ENCODE measurements at regions not wholly inside any gene's neighbourhood (a gene's known extent, or its start where the extent isn't known, plus 50 kb on each side); places are given as distances from the start of the nearest gene placed in this dataset.

DNA sequence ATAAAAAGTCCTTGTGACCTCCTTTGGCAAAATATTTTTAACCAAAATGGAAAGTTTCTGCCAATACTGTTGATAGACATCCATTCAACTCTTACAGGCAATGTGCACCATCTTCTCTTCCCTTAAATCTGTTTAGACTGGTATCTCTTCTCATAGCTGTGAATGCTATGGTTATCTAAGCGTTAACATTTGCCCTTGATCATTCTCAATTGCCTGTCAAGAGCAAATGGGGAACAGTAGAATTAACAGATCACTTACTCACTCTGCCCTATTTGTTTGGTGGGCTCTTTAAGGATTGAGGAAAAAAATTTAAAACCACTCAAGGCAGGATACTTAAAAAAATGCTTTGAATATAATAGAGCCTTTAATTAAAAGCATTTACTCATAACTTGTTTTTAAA is 808.4 kb downstream of the NXPH1 start:
- TF ChIP-seq, protein P1, sequence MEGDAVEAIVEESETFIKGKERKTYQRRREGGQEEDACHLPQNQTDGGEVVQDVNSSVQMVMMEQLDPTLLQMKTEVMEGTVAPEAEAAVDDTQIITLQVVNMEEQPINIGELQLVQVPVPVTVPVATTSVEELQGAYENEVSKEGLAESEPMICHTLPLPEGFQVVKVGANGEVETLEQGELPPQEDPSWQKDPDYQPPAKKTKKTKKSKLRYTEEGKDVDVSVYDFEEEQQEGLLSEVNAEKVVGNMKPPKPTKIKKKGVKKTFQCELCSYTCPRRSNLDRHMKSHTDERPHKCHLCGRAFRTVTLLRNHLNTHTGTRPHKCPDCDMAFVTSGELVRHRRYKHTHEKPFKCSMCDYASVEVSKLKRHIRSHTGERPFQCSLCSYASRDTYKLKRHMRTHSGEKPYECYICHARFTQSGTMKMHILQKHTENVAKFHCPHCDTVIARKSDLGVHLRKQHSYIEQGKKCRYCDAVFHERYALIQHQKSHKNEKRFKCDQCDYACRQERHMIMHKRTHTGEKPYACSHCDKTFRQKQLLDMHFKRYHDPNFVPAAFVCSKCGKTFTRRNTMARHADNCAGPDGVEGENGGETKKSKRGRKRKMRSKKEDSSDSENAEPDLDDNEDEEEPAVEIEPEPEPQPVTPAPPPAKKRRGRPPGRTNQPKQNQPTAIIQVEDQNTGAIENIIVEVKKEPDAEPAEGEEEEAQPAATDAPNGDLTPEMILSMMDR (IDR thresholded peaks at IDR 0.05; ENCODE audit: unreplicated experiment), result no peak
- H3K27me3 Mint-ChIP-seq (ENCODE audit: unreplicated experiment), result no peaks in the 10 kb centered on the region
- H3K4me1 Mint-ChIP-seq (ENCODE audit: unreplicated experiment), result no peaks in the 10 kb centered on the region
- no peak overlapping the region for H3K4me3 Mint-ChIP-seq (ENCODE audit: unreplicated experiment)
- no peaks in the 10 kb centered on the region for H3K9me3 Mint-ChIP-seq (ENCODE audit: unreplicated experiment)
- H3K27ac Mint-ChIP-seq (ENCODE audit: unreplicated experiment), result no peak overlapping the region
- H3K36me3 Mint-ChIP-seq (ENCODE audit: low read depth, unreplicated experiment), result no peaks in the 10 kb centered on the region
- no peak for DNase-seq (ENCODE audit: low spot score)

DNA sequence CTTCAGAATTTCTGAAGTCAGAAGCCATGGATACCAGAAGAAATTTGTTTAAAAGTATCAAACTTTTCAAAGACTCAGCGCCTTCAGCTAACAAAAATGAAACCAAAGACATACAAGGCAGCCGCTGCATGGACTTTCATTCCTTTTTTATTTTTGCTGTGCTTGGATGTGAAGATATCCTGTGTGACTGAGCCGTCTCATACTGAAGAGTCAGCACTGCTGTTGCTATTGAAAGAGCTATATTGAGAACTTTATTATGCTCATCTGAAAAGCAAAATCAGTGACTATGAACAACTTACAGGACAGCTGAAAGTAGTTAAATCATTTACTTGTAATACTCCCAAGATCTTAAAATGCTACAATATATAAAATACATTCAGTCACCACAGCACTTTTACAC is 809.2 kb downstream of the NXPH1 start:
- no peaks in the 10 kb centered on the region for H3K36me3 Mint-ChIP-seq (ENCODE audit: low read depth, unreplicated experiment)
- TF ChIP-seq, protein P1 (IDR thresholded peaks at IDR 0.05; ENCODE audit: unreplicated experiment), result no peak
- H3K27ac Mint-ChIP-seq (ENCODE audit: unreplicated experiment), result no peak overlapping the region
- no peak overlapping the region for H3K4me3 Mint-ChIP-seq (ENCODE audit: unreplicated experiment)
- H3K4me1 Mint-ChIP-seq (ENCODE audit: unreplicated experiment), result no peaks in the 10 kb centered on the region
- H3K27me3 Mint-ChIP-seq (ENCODE audit: unreplicated experiment), result no peaks in the 10 kb centered on the region
- DNase-seq (ENCODE audit: low spot score), result no peak
- H3K9me3 Mint-ChIP-seq (ENCODE audit: unreplicated experiment), result no peaks in the 10 kb centered on the region

DNA sequence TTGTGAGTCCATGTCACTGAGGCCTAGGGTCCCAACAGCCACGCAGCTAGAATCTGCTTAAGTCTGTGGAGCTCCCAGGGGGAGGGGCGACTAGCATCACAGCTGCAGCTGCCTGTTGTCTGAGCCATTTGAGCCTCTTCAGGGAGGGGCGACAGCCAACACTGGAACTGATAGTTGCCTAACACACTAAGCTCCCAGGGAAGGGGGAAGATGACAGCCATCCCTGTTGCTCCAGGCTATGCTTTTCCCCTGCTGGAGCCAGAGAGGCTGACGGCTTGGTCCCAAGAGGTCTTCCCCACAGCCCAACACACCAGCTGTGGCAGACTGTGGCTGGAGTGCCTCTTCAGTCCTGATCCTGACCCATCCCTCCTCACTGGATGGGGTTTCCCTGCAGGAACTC is 817.5 kb downstream of the NXPH1 start:
- Mint-ChIP-seq H3K36me3 (ENCODE audit: low read depth, unreplicated experiment) (no peaks in the 10 kb centered on the region), H3K9me3 (ENCODE audit: unreplicated experiment) (no peaks in the 10 kb centered on the region), H3K27ac (ENCODE audit: unreplicated experiment) (no peak overlapping the region), H3K27me3 (ENCODE audit: unreplicated experiment) (no peaks in the 10 kb centered on the region), H3K4me3 (ENCODE audit: unreplicated experiment) (no peak overlapping the region), H3K4me1 (ENCODE audit: unreplicated experiment) (no peaks in the 10 kb centered on the region)
- no peak for DNase-seq (ENCODE audit: low spot score)
- TF ChIP-seq, protein P1 (IDR thresholded peaks at IDR 0.05; ENCODE audit: unreplicated experiment), result no peak

DNA sequence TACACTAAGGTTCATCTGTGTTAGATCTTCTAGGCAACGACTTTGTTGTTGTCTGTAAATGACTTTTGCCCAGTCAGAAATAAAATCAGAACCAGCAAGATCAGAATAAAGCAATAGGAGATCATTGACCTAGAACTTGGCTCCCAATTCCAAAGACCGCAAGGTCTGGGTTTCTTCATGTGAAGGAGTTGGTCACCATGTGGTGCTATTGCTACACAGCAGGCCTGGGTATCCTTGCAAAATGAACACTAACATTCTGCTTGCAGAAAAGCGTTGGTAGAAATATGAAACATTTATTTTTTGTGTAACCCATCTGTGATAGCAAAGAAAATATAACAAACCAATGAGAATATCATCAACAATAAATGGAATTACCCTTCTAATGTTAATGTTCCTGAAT is 831.0 kb downstream of the NXPH1 start:
- H3K4me1 Mint-ChIP-seq (ENCODE audit: unreplicated experiment), result no peaks in the 10 kb centered on the region
- no peaks in the 10 kb centered on the region for H3K9me3 Mint-ChIP-seq (ENCODE audit: unreplicated experiment)
- H3K4me3 Mint-ChIP-seq (ENCODE audit: unreplicated experiment), result no peak overlapping the region

DNA sequence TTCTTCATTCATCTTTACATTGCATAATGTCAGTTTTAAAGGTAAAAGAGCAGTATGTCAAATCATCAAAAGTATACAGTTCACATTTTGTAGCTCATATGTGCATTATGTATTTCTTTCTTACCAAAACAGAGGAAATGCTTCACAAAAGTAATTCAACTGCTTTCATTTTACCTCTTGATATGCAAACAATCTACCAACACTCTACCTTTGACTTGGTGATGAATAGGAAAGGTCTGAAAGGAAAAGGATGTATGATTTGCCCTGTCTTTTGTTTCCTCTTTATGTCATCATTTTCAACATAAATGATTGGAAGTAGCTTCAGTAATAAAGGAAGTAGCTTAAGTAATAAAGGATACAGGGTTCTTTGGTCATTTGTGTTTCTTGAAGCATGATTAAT is 846.7 kb downstream of the NXPH1 start:
- DNase-seq (ENCODE audit: low spot score), result no peak
- Mint-ChIP-seq H3K27me3 (ENCODE audit: unreplicated experiment) (no peaks in the 10 kb centered on the region), H3K4me3 (ENCODE audit: unreplicated experiment) (no peak overlapping the region), H3K27ac (ENCODE audit: unreplicated experiment) (no peak overlapping the region), H3K36me3 (ENCODE audit: low read depth, unreplicated experiment) (no peaks in the 10 kb centered on the region), H3K9me3 (ENCODE audit: unreplicated experiment) (no peaks in the 10 kb centered on the region), H3K4me1 (ENCODE audit: unreplicated experiment) (no peaks in the 10 kb centered on the region)
- TF ChIP-seq, protein P1 (IDR thresholded peaks at IDR 0.05; ENCODE audit: unreplicated experiment), result no peak

More for the DNA sequence above, 831.0 kb downstream of the NXPH1 start:
- no peak overlapping the region for H3K27ac Mint-ChIP-seq (ENCODE audit: unreplicated experiment)
- TF ChIP-seq, protein P1 (IDR thresholded peaks at IDR 0.05; ENCODE audit: unreplicated experiment), result no peak
- no peaks in the 10 kb centered on the region for H3K27me3 Mint-ChIP-seq (ENCODE audit: unreplicated experiment)
- H3K36me3 Mint-ChIP-seq (ENCODE audit: low read depth, unreplicated experiment), result no peaks in the 10 kb centered on the region
- DNase-seq (ENCODE audit: low spot score), result no peak

Measured in endothelial cell (in vitro differentiated cells).